Osteoblast (primary cell): ENCODE measurements at regions not wholly inside any gene's neighbourhood (a gene's known extent, or its start where the extent isn't known, plus 50 kb on each side); places are given as distances from the start of the nearest gene placed in this dataset.
"Not testable (repeated sequence)": the region's sequence is repeated elsewhere in the genome, so short reads cannot be mapped to it uniquely, and the experiment has no call there.

Experiments
- DNase-seq: peaks from one replicate; pipeline ENCODE4 v3.0.0; 2011; ENCODE audit warnings: low spot score, mixed read lengths; ENCODE audit not compliant: insufficient read length; ENCODE audit errors: missing footprints
- H2AFZ ChIP-seq: 2 replicates; pipeline ENCODE4 v1.6.0; 2011; ENCODE audit warnings: mild to moderate bottlenecking, low read length
- H3K27ac ChIP-seq: 2 replicates; pipeline ENCODE4 v1.5.1; 2011; ENCODE audit warnings: mild to moderate bottlenecking, low read depth, low read length, moderate library complexity
- H3K27me3 ChIP-seq: 2 replicates; pipeline ENCODE4 v1.6.0; 2012; ENCODE audit warnings: mild to moderate bottlenecking, control low read depth, inconsistent platforms, low read length, moderate library complexity; ENCODE audit not compliant: insufficient read depth
- H3K36me3 ChIP-seq: 2 replicates; pipeline ENCODE4 v1.5.1; 2011; ENCODE audit warnings: mild to moderate bottlenecking, low read length, control low read depth, moderate library complexity; ENCODE audit not compliant: insufficient read depth
- H3K4me1 ChIP-seq: 2 replicates; pipeline ENCODE4 v1.5.1; 2011; ENCODE audit warnings: mild to moderate bottlenecking, low read length, control low read depth, moderate library complexity; ENCODE audit not compliant: insufficient read depth
- H3K4me2 ChIP-seq: 2 replicates; pipeline ENCODE4 v1.6.0; 2011; ENCODE audit warnings: mild to moderate bottlenecking, low read length; ENCODE audit not compliant: insufficient read depth
- H3K4me3 ChIP-seq: fragments of 200-600 bp; sonication (generic); 3 replicates; pipeline ENCODE4 v1.5.1; 2012; ENCODE audit warnings: mild to moderate bottlenecking, low read length, inconsistent platforms; ENCODE audit not compliant: insufficient read depth
- H3K79me2 ChIP-seq: 2 replicates; pipeline ENCODE4 v1.6.0; 2012; ENCODE audit warnings: mild to moderate bottlenecking, low read length, control low read depth, inconsistent platforms; ENCODE audit not compliant: insufficient read depth
- H3K9me3 ChIP-seq: 2 replicates; pipeline ENCODE4 v1.5.1; 2011; ENCODE audit warnings: low read depth, low read length, control low read depth
- H4K20me1 ChIP-seq: 2 replicates; pipeline ENCODE4 v1.6.0; 2012; ENCODE audit warnings: mild to moderate bottlenecking, low read length, control low read depth; ENCODE audit not compliant: insufficient read depth
- TF ChIP-seq, protein P1 (sequence below): IDR thresholded peaks from 2 replicates; pipeline ENCODE4 v1.5.1; 2011; ENCODE audit warnings: mild to moderate bottlenecking, low read depth, low read length, moderate library complexity; ENCODE audit errors: extremely low read depth

GRCh38 chr2:230636684-230637271 lies 75.9 kb upstream of the CAB39 start:
- peak; percentile 13 for DNase-seq
- Histone ChIP-seq H3K27ac (no peak overlapping the region), H3K36me3 (no peaks in the 10 kb centered on the region), H3K27me3 (no peaks in the 10 kb centered on the region), H3K79me2 (no peaks in the 10 kb centered on the region), H3K4me1 (no peaks in the 10 kb centered on the region), H2AFZ (no peak overlapping the region), H4K20me1 (no peaks in the 10 kb centered on the region), H3K4me3 (no peak overlapping the region), H3K4me2 (no peak overlapping the region), H3K9me3 (no peaks in the 10 kb centered on the region)
- TF ChIP-seq, protein P1, sequence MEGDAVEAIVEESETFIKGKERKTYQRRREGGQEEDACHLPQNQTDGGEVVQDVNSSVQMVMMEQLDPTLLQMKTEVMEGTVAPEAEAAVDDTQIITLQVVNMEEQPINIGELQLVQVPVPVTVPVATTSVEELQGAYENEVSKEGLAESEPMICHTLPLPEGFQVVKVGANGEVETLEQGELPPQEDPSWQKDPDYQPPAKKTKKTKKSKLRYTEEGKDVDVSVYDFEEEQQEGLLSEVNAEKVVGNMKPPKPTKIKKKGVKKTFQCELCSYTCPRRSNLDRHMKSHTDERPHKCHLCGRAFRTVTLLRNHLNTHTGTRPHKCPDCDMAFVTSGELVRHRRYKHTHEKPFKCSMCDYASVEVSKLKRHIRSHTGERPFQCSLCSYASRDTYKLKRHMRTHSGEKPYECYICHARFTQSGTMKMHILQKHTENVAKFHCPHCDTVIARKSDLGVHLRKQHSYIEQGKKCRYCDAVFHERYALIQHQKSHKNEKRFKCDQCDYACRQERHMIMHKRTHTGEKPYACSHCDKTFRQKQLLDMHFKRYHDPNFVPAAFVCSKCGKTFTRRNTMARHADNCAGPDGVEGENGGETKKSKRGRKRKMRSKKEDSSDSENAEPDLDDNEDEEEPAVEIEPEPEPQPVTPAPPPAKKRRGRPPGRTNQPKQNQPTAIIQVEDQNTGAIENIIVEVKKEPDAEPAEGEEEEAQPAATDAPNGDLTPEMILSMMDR, result no peak

- H3K4me2 ChIP-seq, H3K79me2 ChIP-seq, H3K4me1 ChIP-seq, H3K27me3 ChIP-seq, H2AFZ ChIP-seq, H3K4me3 ChIP-seq, H3K36me3 ChIP-seq, H3K9me3 ChIP-seq, H3K27ac ChIP-seq, H4K20me1 ChIP-seq, DNase-seq: not testable (repeated sequence)
These were observed 75.2 kb upstream of the CAB39 start for GRCh38 chr2:230637486-230637885.

DNA sequence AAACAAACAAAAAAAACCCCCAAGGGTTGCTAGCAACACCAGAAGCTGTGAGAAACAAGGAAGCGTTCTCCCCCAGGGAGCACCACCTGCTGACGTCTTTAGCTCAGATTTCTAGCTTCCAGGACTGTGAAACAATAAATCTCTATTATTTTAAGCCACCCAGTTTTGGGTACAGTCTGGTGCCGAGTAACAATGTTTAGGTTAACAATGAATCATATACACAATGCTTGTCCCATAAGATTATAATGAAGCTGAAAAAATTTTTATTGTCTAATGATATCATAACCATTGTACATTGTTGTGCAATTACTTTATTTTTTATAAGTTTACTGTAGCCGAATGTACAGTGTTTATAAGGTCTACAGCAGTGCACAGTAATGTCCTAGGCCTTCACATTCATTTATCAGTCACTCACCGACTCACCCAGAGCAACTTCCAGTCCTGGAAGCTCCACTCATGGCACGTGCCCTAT lies 72.1 kb upstream of the CAB39 start:
- no peak overlapping the region for H3K4me2 ChIP-seq
- H2AFZ ChIP-seq, result no peak overlapping the region
- no peak overlapping the region for H3K4me3 ChIP-seq
- H3K27ac ChIP-seq, result no peak overlapping the region
- H3K36me3 ChIP-seq, result no peaks in the 10 kb centered on the region
- TF ChIP-seq, protein P1, result no peak
- no peaks in the 10 kb centered on the region for H3K79me2 ChIP-seq
- DNase-seq, result peak; percentile 52
- H3K27me3 ChIP-seq, result no peaks in the 10 kb centered on the region
- H3K9me3 ChIP-seq, result no peaks in the 10 kb centered on the region
- no peaks in the 10 kb centered on the region for H3K4me1 ChIP-seq
- no peaks in the 10 kb centered on the region for H4K20me1 ChIP-seq

GRCh38 chr2:230642966-230643365 lies 69.7 kb upstream of the CAB39 start:
- no peaks in the 10 kb centered on the region for H3K36me3 ChIP-seq
- no peak overlapping the region for H2AFZ ChIP-seq
- no peak for DNase-seq
- no peaks in the 10 kb centered on the region for H3K9me3 ChIP-seq
- H3K27ac ChIP-seq, result no peak overlapping the region
- no peaks in the 10 kb centered on the region for H3K79me2 ChIP-seq
- H3K4me2 ChIP-seq, result no peak overlapping the region
- no peaks in the 10 kb centered on the region for H4K20me1 ChIP-seq
- no peaks in the 10 kb centered on the region for H3K27me3 ChIP-seq
- no peaks in the 10 kb centered on the region for H3K4me1 ChIP-seq
- TF ChIP-seq, protein P1, result no peak
- no peak overlapping the region for H3K4me3 ChIP-seq
